Lower leg skin (tissue), 3 donors: ENCODE measurements at regions not wholly inside any gene's neighbourhood (a gene's known extent, or its start where the extent isn't known, plus 50 kb on each side); places are given as distances from the start of the nearest gene placed in this dataset.

Experiments
- CTCF ChIP-seq, 3 donors: fragments of 450-650 bp; IDR thresholded peaks; one replicate each; pipeline ENCODE4 v1.5.1; 2016; ENCODE audit warnings: antibody characterized with exemption in 3 of 3, mild to moderate bottlenecking in 3 of 3, moderate library complexity in 2 of 3
- POLR2A ChIP-seq, 2 donors: fragments of 450-650 bp; IDR thresholded peaks; one replicate each; pipeline ENCODE4 v1.6.1; 2016 to 2017; ENCODE audit warnings: antibody characterized with exemption in 2 of 2, mild to moderate bottlenecking in 1 of 2, moderate library complexity in 1 of 2

DNA sequence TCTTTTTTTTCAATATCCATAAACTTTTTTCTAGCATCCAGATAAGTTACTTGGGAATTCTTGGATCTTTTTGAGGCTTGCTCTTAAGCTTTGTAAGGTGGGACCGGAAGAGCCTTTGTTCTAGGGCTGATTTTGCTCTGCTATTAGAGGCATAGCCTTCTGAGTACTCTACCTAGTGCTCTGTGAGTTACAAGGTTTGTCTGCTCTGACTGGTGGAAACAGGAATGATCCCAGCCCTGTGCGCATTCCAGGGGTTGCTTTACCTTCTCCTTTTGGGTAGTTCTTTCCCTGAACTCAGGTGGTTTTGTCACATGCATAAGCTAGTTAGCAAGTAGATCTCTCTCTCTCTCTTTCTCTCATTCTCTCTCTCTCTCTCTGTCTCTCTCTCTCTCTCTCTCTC is 180.8 kb upstream of the PCSK5 start:
- TF ChIP-seq CTCF (IDR thresholded peaks at IDR 0.05) = no peak
- no peak for TF ChIP-seq POLR2A (IDR thresholded peaks at IDR 0.05)
